ENCODE measurements at regions not wholly inside any gene's neighbourhood (a gene's known extent, or its start where the extent isn't known, plus 50 kb on each side); places are given as distances from the start of the nearest gene placed in this dataset.

DNA sequence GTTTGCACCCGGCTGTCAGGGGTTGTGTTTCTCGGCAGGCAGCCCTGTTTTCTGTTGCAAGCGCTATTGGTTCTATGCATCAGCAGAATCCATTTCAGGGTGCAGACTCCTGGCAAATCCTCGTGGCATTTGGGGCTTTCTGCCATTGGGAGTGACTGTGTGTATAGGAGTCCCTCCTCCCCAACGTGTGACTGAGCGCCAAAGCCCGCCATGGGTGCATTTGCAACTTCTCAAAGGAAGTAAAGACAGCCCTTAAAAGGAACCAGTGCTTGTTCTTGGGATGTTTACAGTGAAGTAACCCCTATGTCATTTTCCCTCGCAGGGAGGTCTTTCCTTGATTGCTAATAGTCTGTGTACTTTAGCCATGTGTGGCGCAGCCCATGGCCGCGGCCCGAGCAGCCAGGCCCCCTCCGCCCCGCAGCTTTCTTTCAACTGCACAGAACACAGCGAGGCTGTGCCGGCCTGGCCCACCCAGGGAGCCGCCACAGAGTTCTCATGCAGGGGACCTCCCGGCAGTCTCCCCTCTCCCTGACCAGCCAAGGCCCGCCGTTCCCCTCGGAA lies 175.6 kb downstream of the HSD17B3 start:
- TF ChIP-seq POLR2AphosphoS5 (IDR thresholded peaks at IDR 0.05) = no peak
- TF ChIP-seq, protein P1, sequence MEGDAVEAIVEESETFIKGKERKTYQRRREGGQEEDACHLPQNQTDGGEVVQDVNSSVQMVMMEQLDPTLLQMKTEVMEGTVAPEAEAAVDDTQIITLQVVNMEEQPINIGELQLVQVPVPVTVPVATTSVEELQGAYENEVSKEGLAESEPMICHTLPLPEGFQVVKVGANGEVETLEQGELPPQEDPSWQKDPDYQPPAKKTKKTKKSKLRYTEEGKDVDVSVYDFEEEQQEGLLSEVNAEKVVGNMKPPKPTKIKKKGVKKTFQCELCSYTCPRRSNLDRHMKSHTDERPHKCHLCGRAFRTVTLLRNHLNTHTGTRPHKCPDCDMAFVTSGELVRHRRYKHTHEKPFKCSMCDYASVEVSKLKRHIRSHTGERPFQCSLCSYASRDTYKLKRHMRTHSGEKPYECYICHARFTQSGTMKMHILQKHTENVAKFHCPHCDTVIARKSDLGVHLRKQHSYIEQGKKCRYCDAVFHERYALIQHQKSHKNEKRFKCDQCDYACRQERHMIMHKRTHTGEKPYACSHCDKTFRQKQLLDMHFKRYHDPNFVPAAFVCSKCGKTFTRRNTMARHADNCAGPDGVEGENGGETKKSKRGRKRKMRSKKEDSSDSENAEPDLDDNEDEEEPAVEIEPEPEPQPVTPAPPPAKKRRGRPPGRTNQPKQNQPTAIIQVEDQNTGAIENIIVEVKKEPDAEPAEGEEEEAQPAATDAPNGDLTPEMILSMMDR (IDR thresholded peaks at IDR 0.05) = no peak
- no peak for TF ChIP-seq EP300 (IDR thresholded peaks at IDR 0.05)

Measured in esophagus muscularis mucosa (tissue), 4 donors.